ENCODE measurements at regions not wholly inside any gene's neighbourhood (a gene's known extent, or its start where the extent isn't known, plus 50 kb on each side); places are given as distances from the start of the nearest gene placed in this dataset.

GRCh38 chr4:131304686-131305085 lies 1844.4 kb upstream of the PCDH10 start:
- no peaks in the 10 kb centered on the region for H3K9me3 ChIP-seq (ENCODE audit: control insufficient read depth, low read depth, low read length)
- H3K79me2 ChIP-seq (ENCODE audit: control insufficient read depth, insufficient read depth, low read length), result no peaks in the 10 kb centered on the region
- no peaks in the 10 kb centered on the region for H3K36me3 ChIP-seq (ENCODE audit: control insufficient read depth in 2 of 2, extremely low read depth in 1 of 2, insufficient read depth in 2 of 2, low read length in 2 of 2)
- no peaks in the 10 kb centered on the region for H3K4me1 ChIP-seq (ENCODE audit: control insufficient read depth, extremely low read depth, insufficient read depth, low read length)
- H2AFZ ChIP-seq (ENCODE audit: control insufficient read depth, low read length), result no peak overlapping the region
- no peak overlapping the region for H3K4me2 ChIP-seq (ENCODE audit: control insufficient read depth, extremely low read depth, insufficient read depth, low read depth, low read length)
- H3K4me3 ChIP-seq (ENCODE audit: control insufficient read depth in 2 of 3, extremely low read depth in 1 of 3, insufficient read depth in 2 of 3, low read depth in 1 of 3, low read length in 3 of 3), result no peak overlapping the region
- no peak overlapping the region for H3K27ac ChIP-seq (ENCODE audit: control insufficient read depth, insufficient read depth, low read length)
- FAIRE-seq, result no peak
- no peak for DNase-seq (ENCODE audit: low read depth, low spot score)
- H4K20me1 ChIP-seq (ENCODE audit: control insufficient read depth, extremely low read depth, insufficient read depth, low read length), result no peaks in the 10 kb centered on the region
- H3K27me3 ChIP-seq (ENCODE audit: control insufficient read depth, extremely low read depth, insufficient read depth, low read length), result no peaks in the 10 kb centered on the region
- dilution Hi-C loops (cut with MboI; ENCODE audit: extremely low pct_ligation_motif_present, low sequenced_read_pairs), result no loop called here
- TF ChIP-seq EZH2 (IDR thresholded peaks at IDR 0.05; ENCODE audit: low read length), result no peak
- no peak for TF ChIP-seq CTCF (optimal IDR thresholded peaks at IDR 0.05 in 1 of 3, IDR thresholded peaks at IDR 0.05 in 1 of 3, conservative IDR thresholded peaks at IDR 0.05 in 1 of 3; ENCODE audit: extremely low read depth in 1 of 3, insufficient read depth in 2 of 3, low read length in 3 of 3)
- H3K9me1 ChIP-seq (ENCODE audit: control insufficient read depth, extremely low read depth, insufficient read depth, low read length), result no peaks in the 10 kb centered on the region
- H3K9ac ChIP-seq (ENCODE audit: control insufficient read depth, extremely low read depth, insufficient read depth, low read length), result no peak overlapping the region

GRCh38 chr4:131309628-131310027 lies 1839.5 kb upstream of the PCDH10 start:
- Histone ChIP-seq H3K27ac (ENCODE audit: control insufficient read depth, insufficient read depth, low read length) (no peak overlapping the region), H3K4me2 (ENCODE audit: control insufficient read depth, extremely low read depth, insufficient read depth, low read depth, low read length) (no peak overlapping the region), H3K27me3 (ENCODE audit: control insufficient read depth, extremely low read depth, insufficient read depth, low read length) (no peaks in the 10 kb centered on the region), H3K9ac (ENCODE audit: control insufficient read depth, extremely low read depth, insufficient read depth, low read length) (no peak overlapping the region), H2AFZ (ENCODE audit: control insufficient read depth, low read length) (no peak overlapping the region), H3K79me2 (ENCODE audit: control insufficient read depth, insufficient read depth, low read length) (no peaks in the 10 kb centered on the region), H3K36me3 (ENCODE audit: control insufficient read depth in 2 of 2, extremely low read depth in 1 of 2, insufficient read depth in 2 of 2, low read length in 2 of 2) (no peaks in the 10 kb centered on the region), H3K9me1 (ENCODE audit: control insufficient read depth, extremely low read depth, insufficient read depth, low read length) (no peaks in the 10 kb centered on the region), H4K20me1 (ENCODE audit: control insufficient read depth, extremely low read depth, insufficient read depth, low read length) (no peaks in the 10 kb centered on the region), H3K4me1 (ENCODE audit: control insufficient read depth, extremely low read depth, insufficient read depth, low read length) (no peaks in the 10 kb centered on the region), H3K4me3 (ENCODE audit: control insufficient read depth in 2 of 3, extremely low read depth in 1 of 3, insufficient read depth in 2 of 3, low read depth in 1 of 3, low read length in 3 of 3) (no peak overlapping the region), H3K9me3 (ENCODE audit: control insufficient read depth, low read depth, low read length) (no peaks in the 10 kb centered on the region)
- dilution Hi-C loops (cut with MboI; ENCODE audit: extremely low pct_ligation_motif_present, low sequenced_read_pairs), result no loop called here
- no peak for DNase-seq (ENCODE audit: low read depth, low spot score)
- no peak for FAIRE-seq
- TF ChIP-seq CTCF (optimal IDR thresholded peaks at IDR 0.05 in 1 of 3, IDR thresholded peaks at IDR 0.05 in 1 of 3, conservative IDR thresholded peaks at IDR 0.05 in 1 of 3; ENCODE audit: extremely low read depth in 1 of 3, insufficient read depth in 2 of 3, low read length in 3 of 3) (no peak), EZH2 (IDR thresholded peaks at IDR 0.05; ENCODE audit: low read length) (no peak)
